Thyroid gland (tissue), 4 donors: ENCODE measurements at regions not wholly inside any gene's neighbourhood (a gene's known extent, or its start where the extent isn't known, plus 50 kb on each side); places are given as distances from the start of the nearest gene placed in this dataset.

Source experiments
- DNase-seq, 2 donors: peaks; one replicate each; pipeline ENCODE4 v3.0.0-alpha.2; 2019
- H3K27ac ChIP-seq, 3 donors: fragments of 200-600 bp; sonication (generic); 1 replicate in 2 of 3; 2 replicates in 1 of 3; pipeline ENCODE4 v1.5.1; 2016 to 2019; ENCODE audit warnings: mild to moderate bottlenecking in 1 of 3, moderate library complexity in 1 of 3
- H3K27me3 ChIP-seq: fragments of 200-600 bp; sonication (generic); one replicate; pipeline ENCODE4 v1.5.1; 2019
- H3K36me3 ChIP-seq, 2 donors: fragments of 200-600 bp; sonication (generic); one replicate each; pipeline ENCODE4 v1.5.1; 2016 to 2019
- H3K4me1 ChIP-seq, 2 donors: fragments of 200-600 bp; sonication (generic); one replicate each; pipeline ENCODE4 v1.5.1; 2017 to 2019
- H3K4me3 ChIP-seq, 3 donors: fragments of 200-600 bp; sonication (generic); replicated peaks in 1 of 3; 1 replicate in 2 of 3; 2 replicates in 1 of 3; pipeline ENCODE4 v1.5.1; 2016; ENCODE audit warnings: mild to moderate bottlenecking in 1 of 3
- H3K9me3 ChIP-seq: fragments of 200-600 bp; sonication (generic); one replicate; pipeline ENCODE4 v1.5.1; 2017
- CTCF ChIP-seq, 6 experiments: fragments of 200-600 bp in 3 of 6; fragments of 450-650 bp in 3 of 6; sonication (generic) in 3 of 6; IDR thresholded peaks; one replicate each; pipeline ENCODE4 v1.5.1; 2016 to 2019; ENCODE audit warnings: antibody characterized with exemption in 6 of 6, mild to moderate bottlenecking in 2 of 6, inconsistent platforms in 1 of 6, moderate library complexity in 1 of 6
- POLR2A ChIP-seq, 2 donors: fragments of 450-650 bp; IDR thresholded peaks; one replicate each; pipeline ENCODE4 v1.6.1; 2017; ENCODE audit warnings: antibody characterized with exemption in 2 of 2, mild to moderate bottlenecking in 2 of 2, moderate library complexity in 1 of 2
- WGBS, 2 donors: methylation state at CpG; one replicate each; pipeline ENCODE4 v1.1.5; 2017; 5-methylcytosine and 5-hydroxymethylcytosine counted together
- intact Hi-C: fragments of 100-400 bp; cut with DNase I; formaldehyde crosslinking; loops from one replicate; pipeline ENCODE4 v1.15.1; 2023

GRCh38 chr4:176925962-176926361 is 133.2 kb upstream of the VEGFC start:
- no peak overlapping the region for H3K4me3 ChIP-seq
- no peaks in the 10 kb centered on the region for H3K27me3 ChIP-seq
- intact Hi-C loops = no loop called here
- TF ChIP-seq POLR2A (IDR thresholded peaks at IDR 0.05) = no peak
- TF ChIP-seq CTCF (IDR thresholded peaks at IDR 0.05) = no peak
- no peaks in the 10 kb centered on the region for H3K36me3 ChIP-seq
- no peak overlapping the region for H3K27ac ChIP-seq
- DNase-seq = no peak
- H3K4me1 ChIP-seq = no peaks in the 10 kb centered on the region
- WGBS, 2 donors = 86 to 90% methylated on average over 2 of the region's 2 CpGs
- H3K9me3 ChIP-seq = no peaks in the 10 kb centered on the region

GRCh38 chr4:176927117-176927516 is 134.4 kb upstream of the VEGFC start:
- intact Hi-C loops = no loop called here
- TF ChIP-seq POLR2A (IDR thresholded peaks at IDR 0.05) (no peak), CTCF (IDR thresholded peaks at IDR 0.05) (no peak)
- Histone ChIP-seq H3K36me3 (no peaks in the 10 kb centered on the region), H3K4me1 (no peaks in the 10 kb centered on the region), H3K27ac (no peak overlapping the region), H3K27me3 (no peaks in the 10 kb centered on the region), H3K9me3 (no peaks in the 10 kb centered on the region), H3K4me3 (no peak overlapping the region)
- DNase-seq = no peak
- WGBS, 2 donors = 85 to 87% methylated on average over 1 of the region's 1 CpG

GRCh38 chr4:176927664-176928063 is 134.9 kb upstream of the VEGFC start:
- no peak for DNase-seq
- intact Hi-C loops = no loop called here
- WGBS, 2 donors = 55 to 70% methylated on average over 2 of the region's 2 CpGs
- Histone ChIP-seq H3K27ac (no peak overlapping the region), H3K9me3 (no peaks in the 10 kb centered on the region), H3K36me3 (no peaks in the 10 kb centered on the region), H3K4me1 (no peaks in the 10 kb centered on the region), H3K4me3 (no peak overlapping the region), H3K27me3 (no peaks in the 10 kb centered on the region)
- TF ChIP-seq CTCF (IDR thresholded peaks at IDR 0.05) (no peak), POLR2A (IDR thresholded peaks at IDR 0.05) (no peak)

- Histone ChIP-seq H3K9me3 (no peaks in the 10 kb centered on the region), H3K27ac (no peak overlapping the region), H3K4me1 (no peaks in the 10 kb centered on the region), H3K36me3 (no peaks in the 10 kb centered on the region), H3K27me3 (no peaks in the 10 kb centered on the region), H3K4me3 (no peak overlapping the region)
- WGBS, 2 donors = 42 to 49% methylated on average over 4 of the region's 4 CpGs
- TF ChIP-seq CTCF (IDR thresholded peaks at IDR 0.05) (no peak), POLR2A (IDR thresholded peaks at IDR 0.05) (no peak)
- intact Hi-C loops = no loop called here
- DNase-seq = no peak
Observed at GRCh38 chr4:176939445-176939844, 146.7 kb upstream of the VEGFC start.

- intact Hi-C loops = no loop called here
- H3K27ac ChIP-seq = no peak overlapping the region
- WGBS, 2 donors = 0% methylated on average over 1 of the region's 1 CpG
- H3K27me3 ChIP-seq = no peaks in the 10 kb centered on the region
- H3K36me3 ChIP-seq = no peaks in the 10 kb centered on the region
- H3K4me3 ChIP-seq = no peak overlapping the region
- H3K9me3 ChIP-seq = no peaks in the 10 kb centered on the region
- no peak for DNase-seq
- no peaks in the 10 kb centered on the region for H3K4me1 ChIP-seq
- TF ChIP-seq CTCF (IDR thresholded peaks at IDR 0.05) = no peak
- TF ChIP-seq POLR2A (IDR thresholded peaks at IDR 0.05) = no peak
Observed at GRCh38 chr4:176945334-176945733, 152.6 kb upstream of the VEGFC start.
